Suprapubic skin (tissue), 4 donors: ENCODE measurements at regions not wholly inside any gene's neighbourhood (a gene's known extent, or its start where the extent isn't known, plus 50 kb on each side); places are given as distances from the start of the nearest gene placed in this dataset.

Experiments
- EP300 ChIP-seq: sonication (generic); formaldehyde crosslinking; IDR thresholded peaks from one replicate; pipeline ENCODE4 v1.6.1; 2017; ENCODE audit warnings: antibody characterized with exemption
- POLR2A ChIP-seq, 2 donors: fragments of 450-650 bp; IDR thresholded peaks; one replicate each; pipeline ENCODE4 v1.6.1; 2017; ENCODE audit warnings: antibody characterized with exemption in 2 of 2, mild to moderate bottlenecking in 2 of 2, moderate library complexity in 2 of 2
- POLR2AphosphoS5 ChIP-seq, 3 donors: sonication (generic); formaldehyde crosslinking; IDR thresholded peaks; one replicate each; pipeline ENCODE4 v1.6.1; 2017; ENCODE audit warnings: antibody characterized with exemption in 3 of 3
- TF ChIP-seq, protein P1 (sequence below), 2 donors: fragments of 200-600 bp in 1 of 2; fragments of 450-650 bp in 1 of 2; sonication (generic) in 1 of 2; IDR thresholded peaks; one replicate each; pipeline ENCODE4 v1.5.1; 2016 to 2019; ENCODE audit warnings: antibody characterized with exemption in 2 of 2, mild to moderate bottlenecking in 1 of 2, moderate library complexity in 1 of 2

DNA sequence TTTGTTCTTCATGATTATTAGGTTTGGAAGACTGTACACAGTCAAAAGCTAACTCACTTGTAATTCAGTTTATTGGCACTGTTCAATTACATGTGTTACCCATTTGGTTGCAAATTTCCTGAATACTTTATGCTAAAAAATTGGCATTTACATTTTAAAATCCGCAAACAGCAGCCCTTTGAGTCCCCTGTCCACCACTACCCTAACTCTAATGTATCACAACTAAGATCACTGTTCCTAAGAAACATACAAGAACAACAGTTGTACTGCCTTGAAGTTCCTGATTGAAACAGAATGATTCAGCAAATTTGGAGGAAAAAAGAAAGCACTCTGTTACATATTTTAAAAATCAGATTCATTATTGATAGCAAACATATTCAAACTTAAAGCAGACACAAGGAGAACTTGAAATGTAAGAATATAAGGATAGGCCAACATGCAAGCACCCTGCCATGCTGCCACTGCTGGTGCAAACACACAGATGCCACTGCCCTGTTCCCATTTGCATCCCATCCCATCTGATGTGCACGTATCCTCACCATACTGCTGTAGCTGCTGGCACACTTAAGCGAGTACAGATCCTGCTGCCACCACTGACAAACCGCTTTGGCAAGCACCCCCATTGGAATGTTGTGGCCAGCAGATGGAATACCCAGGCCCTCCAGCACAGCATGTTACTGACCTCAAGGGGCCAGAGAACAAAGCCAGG, 343.4 kb downstream of the PPP1R2C start:
- TF ChIP-seq POLR2A (IDR thresholded peaks at IDR 0.05) (no peak), POLR2AphosphoS5 (IDR thresholded peaks at IDR 0.05) (no peak), EP300 (no peak)
- TF ChIP-seq, protein P1, sequence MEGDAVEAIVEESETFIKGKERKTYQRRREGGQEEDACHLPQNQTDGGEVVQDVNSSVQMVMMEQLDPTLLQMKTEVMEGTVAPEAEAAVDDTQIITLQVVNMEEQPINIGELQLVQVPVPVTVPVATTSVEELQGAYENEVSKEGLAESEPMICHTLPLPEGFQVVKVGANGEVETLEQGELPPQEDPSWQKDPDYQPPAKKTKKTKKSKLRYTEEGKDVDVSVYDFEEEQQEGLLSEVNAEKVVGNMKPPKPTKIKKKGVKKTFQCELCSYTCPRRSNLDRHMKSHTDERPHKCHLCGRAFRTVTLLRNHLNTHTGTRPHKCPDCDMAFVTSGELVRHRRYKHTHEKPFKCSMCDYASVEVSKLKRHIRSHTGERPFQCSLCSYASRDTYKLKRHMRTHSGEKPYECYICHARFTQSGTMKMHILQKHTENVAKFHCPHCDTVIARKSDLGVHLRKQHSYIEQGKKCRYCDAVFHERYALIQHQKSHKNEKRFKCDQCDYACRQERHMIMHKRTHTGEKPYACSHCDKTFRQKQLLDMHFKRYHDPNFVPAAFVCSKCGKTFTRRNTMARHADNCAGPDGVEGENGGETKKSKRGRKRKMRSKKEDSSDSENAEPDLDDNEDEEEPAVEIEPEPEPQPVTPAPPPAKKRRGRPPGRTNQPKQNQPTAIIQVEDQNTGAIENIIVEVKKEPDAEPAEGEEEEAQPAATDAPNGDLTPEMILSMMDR (IDR thresholded peaks at IDR 0.05) = no peak
